BLaER1 (cell line): ENCODE measurements at regions not wholly inside any gene's neighbourhood (a gene's known extent, or its start where the extent isn't known, plus 50 kb on each side); places are given as distances from the start of the nearest gene placed in this dataset.

Experiments used
- H3K27ac ChIP-seq: shearing (Covaris generic); formaldehyde crosslinking; 2 replicates; pipeline ENCODE4 v1.8.1; 2022
- H3K27me3 ChIP-seq: shearing (Covaris generic); formaldehyde crosslinking; 2 replicates; pipeline ENCODE4 v1.8.1; 2022
- H3K36me3 ChIP-seq: shearing (Covaris generic); formaldehyde crosslinking; 2 replicates; pipeline ENCODE4 v1.8.1; 2022
- H3K4me1 ChIP-seq: shearing (Covaris generic); formaldehyde crosslinking; 2 replicates; pipeline ENCODE4 v1.8.1; 2022
- H3K4me2 ChIP-seq: shearing (Covaris generic); formaldehyde crosslinking; 2 replicates; pipeline ENCODE4 v1.8.1; 2022
- H3K4me3 ChIP-seq: shearing (Covaris generic); formaldehyde crosslinking; 2 replicates; pipeline ENCODE4 v1.8.1; 2022
- H3K9ac ChIP-seq: shearing (Covaris generic); formaldehyde crosslinking; 2 replicates; pipeline ENCODE4 v1.8.1; 2022
- H3K9me3 ChIP-seq: shearing (Covaris generic); formaldehyde crosslinking; 2 replicates; pipeline ENCODE4 v1.8.1; 2022
- H4K20me1 ChIP-seq: shearing (Covaris generic); formaldehyde crosslinking; 2 replicates; pipeline ENCODE4 v1.8.1; 2022
- Cebpa-rat ChIP-seq: shearing (Covaris generic); IDR thresholded peaks from 2 replicates; pipeline ENCODE4 v1.8.1; 2022

DNA sequence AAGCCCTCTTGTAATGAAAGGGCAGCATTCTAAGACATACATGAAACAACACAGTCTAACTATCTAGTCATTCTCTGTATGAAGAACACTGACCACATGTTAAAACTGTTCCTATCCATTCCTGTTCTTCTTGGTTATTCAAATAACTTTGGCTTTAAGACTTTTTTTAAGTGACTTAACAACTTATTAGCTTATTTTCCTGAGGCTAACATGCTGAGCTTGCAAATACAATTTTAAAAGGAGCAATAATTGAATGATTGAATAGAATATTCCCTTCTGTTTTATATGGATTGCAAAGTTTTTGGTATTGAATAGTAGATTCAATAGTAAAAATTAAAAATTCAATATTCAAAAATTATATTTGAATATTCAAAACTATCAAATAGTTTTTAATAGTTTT is 92.3 kb downstream of the HTR5A start:
- Histone ChIP-seq H3K4me2 (no peak overlapping the region), H3K4me1 (no peaks in the 10 kb centered on the region), H3K27ac (no peak overlapping the region), H3K27me3 (no peaks in the 10 kb centered on the region), H4K20me1 (no peaks in the 10 kb centered on the region), H3K9me3 (0 out of 2 replicates have a peak, but pooled peaks cover 5% of the 10 kb centered on the region), H3K36me3 (no peaks in the 10 kb centered on the region), H3K9ac (no peak overlapping the region), H3K4me3 (no peak overlapping the region)
- no peak for TF ChIP-seq Cebpa-rat

DNA sequence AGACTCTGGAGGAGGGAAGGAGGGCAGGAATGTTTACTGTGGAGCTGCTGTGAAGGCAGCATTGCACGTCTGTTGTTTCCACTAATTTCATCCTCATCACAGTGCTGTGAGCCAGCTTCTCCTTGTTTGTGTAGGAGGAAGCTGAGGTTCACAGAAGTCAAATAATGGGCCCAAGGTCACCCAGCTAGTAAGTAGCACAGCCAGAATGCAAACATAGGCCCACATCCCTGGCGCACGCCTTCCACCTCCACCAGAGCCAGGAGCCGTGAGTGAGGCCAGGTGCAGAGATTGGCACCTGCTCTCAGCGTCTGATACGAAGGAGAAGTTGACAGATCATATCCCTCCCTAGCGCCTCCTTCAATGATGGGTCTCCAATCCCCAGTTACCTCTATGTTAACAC is 93.6 kb downstream of the HTR5A start:
- H3K4me2 ChIP-seq, result no peak overlapping the region
- no peak for TF ChIP-seq Cebpa-rat
- no peak overlapping the region for H3K9ac ChIP-seq
- no peaks in the 10 kb centered on the region for H3K36me3 ChIP-seq
- H3K27me3 ChIP-seq, result no peaks in the 10 kb centered on the region
- 0 out of 2 replicates have a peak, but pooled peaks cover under 1% of the 10 kb centered on the region for H3K9me3 ChIP-seq
- H4K20me1 ChIP-seq, result no peaks in the 10 kb centered on the region
- H3K4me3 ChIP-seq, result no peak overlapping the region
- no peak overlapping the region for H3K27ac ChIP-seq
- no peaks in the 10 kb centered on the region for H3K4me1 ChIP-seq

DNA sequence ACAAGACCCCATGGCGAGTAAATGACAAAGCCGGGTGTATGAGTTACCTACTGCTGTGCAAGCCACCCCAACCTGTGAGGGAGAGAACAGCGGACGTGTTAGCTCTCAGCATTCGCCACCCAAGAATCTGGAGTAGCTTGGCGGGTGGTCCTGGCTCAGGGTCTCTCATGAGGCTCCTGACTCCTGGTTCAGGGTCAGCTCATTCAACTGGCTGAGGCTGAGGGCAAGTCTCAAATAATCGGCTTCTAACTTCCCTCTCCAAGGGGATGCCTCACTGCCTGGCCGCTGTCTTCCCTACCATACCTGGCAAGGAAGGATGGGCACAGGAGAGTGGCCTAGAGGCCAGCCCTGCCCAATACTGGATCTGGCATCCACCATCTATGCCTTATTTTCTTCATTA is 94.2 kb downstream of the HTR5A start:
- H3K4me2 ChIP-seq, result no peak overlapping the region
- no peaks in the 10 kb centered on the region for H4K20me1 ChIP-seq
- H3K4me3 ChIP-seq, result no peak overlapping the region
- no peaks in the 10 kb centered on the region for H3K9me3 ChIP-seq
- H3K4me1 ChIP-seq, result no peaks in the 10 kb centered on the region
- H3K27ac ChIP-seq, result no peak overlapping the region
- H3K27me3 ChIP-seq, result no peaks in the 10 kb centered on the region
- H3K9ac ChIP-seq, result no peak overlapping the region
- no peak for TF ChIP-seq Cebpa-rat
- no peaks in the 10 kb centered on the region for H3K36me3 ChIP-seq

DNA sequence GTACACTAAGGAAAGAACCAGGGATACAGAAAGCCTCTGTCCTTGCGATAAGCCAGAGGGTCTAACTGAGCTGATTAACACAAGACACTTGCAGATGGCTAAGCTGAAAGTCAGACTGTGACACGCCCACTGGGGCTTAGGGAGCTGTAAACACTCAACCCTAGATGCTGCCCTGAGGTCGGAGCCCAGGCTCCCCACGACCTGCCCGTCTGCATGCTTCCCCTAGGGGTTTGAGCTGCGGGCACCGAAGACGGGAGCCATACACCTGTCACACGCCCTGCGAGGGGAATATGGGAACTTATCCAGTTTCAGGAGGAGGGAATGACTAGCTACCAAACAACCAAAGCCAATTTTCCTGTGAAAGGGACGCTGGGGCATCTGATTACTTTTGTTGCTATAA is 96.0 kb downstream of the HTR5A start:
- no peak overlapping the region for H3K27ac ChIP-seq
- H4K20me1 ChIP-seq, result no peaks in the 10 kb centered on the region
- H3K27me3 ChIP-seq, result no peaks in the 10 kb centered on the region
- H3K9me3 ChIP-seq, result no peaks in the 10 kb centered on the region
- H3K4me1 ChIP-seq, result no peaks in the 10 kb centered on the region
- no peak overlapping the region for H3K4me3 ChIP-seq
- no peak overlapping the region for H3K4me2 ChIP-seq
- TF ChIP-seq Cebpa-rat, result no peak
- no peaks in the 10 kb centered on the region for H3K36me3 ChIP-seq
- H3K9ac ChIP-seq, result no peak overlapping the region

DNA sequence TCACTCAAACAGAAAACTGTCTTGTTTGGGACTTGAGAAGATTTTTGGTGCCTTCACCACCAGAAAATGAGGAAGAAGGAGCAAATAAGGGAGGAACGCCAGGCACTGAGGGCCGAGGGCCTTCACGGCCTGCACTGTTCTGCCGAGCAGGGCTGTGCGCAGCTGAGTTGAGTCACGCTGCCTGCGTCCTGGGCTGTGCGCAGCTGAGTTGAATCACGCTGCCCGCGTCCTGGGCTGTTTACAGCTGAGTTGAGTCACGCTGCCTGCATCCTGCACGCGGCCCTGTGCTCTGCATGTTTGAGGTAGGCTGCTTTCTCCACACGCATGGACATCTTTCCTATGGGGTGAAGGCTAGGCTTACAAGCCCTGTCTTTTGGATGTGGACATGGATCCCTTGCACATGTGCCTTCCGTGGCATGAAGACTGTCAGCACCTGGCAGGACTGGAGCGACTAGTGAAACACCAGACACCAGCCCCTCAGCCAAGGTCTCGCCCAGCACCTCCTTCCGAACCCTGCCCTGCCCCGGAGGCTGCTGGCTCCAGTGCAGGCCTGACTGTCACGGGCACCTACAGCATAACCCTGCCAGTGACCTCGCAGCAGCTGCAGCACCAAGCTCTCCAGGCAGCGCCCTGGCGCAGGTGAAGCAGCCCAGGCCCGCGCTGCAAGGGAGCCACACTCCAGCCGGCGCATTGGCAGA is 96.7 kb downstream of the HTR5A start:
- TF ChIP-seq Cebpa-rat, result no peak
- no peaks in the 10 kb centered on the region for H3K27me3 ChIP-seq
- no peaks in the 10 kb centered on the region for H3K36me3 ChIP-seq
- no peak overlapping the region for H3K4me3 ChIP-seq
- no peaks in the 10 kb centered on the region for H3K4me1 ChIP-seq
- H4K20me1 ChIP-seq, result no peaks in the 10 kb centered on the region
- no peak overlapping the region for H3K4me2 ChIP-seq
- H3K9me3 ChIP-seq, result no peaks in the 10 kb centered on the region
- H3K9ac ChIP-seq, result no peak overlapping the region
- H3K27ac ChIP-seq, result no peak overlapping the region

DNA sequence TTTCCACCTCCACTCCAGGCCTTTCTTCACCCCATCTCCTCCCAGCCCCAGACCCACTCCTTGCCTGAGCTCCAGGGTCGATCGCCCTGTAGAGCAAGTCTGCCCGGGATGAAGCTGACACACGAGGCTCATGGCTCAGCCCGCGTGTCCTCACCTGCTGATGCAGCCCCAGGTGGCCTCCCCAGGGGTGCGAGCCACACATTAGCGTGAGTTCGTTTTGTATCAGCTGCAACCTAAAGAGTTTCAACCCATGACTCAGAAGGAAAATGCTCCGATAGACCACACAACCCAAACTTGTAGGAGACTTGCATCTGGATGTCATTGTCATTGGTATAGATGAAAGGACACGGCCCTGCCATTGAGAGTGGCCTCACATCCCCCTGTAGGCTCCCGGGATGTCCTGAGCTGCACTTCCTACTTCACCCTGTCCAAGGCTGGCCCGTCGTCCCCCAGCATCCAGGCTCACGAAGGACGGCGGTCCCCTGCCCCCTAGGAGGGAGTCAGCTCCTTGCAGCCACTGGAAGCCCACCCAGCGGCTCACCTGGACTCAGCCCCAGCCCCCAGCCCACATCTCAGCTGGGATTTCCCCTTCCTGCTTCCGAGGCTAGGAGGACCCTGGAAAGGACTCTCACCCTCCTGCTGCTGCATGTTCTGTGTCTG is 97.7 kb downstream of the HTR5A start:
- no peak overlapping the region for H3K4me2 ChIP-seq
- no peaks in the 10 kb centered on the region for H3K9me3 ChIP-seq
- H4K20me1 ChIP-seq, result no peaks in the 10 kb centered on the region
- no peaks in the 10 kb centered on the region for H3K36me3 ChIP-seq
- H3K9ac ChIP-seq, result no peak overlapping the region
- H3K27ac ChIP-seq, result no peak overlapping the region
- H3K4me3 ChIP-seq, result no peak overlapping the region
- H3K27me3 ChIP-seq, result no peaks in the 10 kb centered on the region
- no peaks in the 10 kb centered on the region for H3K4me1 ChIP-seq
- TF ChIP-seq Cebpa-rat, result no peak

DNA sequence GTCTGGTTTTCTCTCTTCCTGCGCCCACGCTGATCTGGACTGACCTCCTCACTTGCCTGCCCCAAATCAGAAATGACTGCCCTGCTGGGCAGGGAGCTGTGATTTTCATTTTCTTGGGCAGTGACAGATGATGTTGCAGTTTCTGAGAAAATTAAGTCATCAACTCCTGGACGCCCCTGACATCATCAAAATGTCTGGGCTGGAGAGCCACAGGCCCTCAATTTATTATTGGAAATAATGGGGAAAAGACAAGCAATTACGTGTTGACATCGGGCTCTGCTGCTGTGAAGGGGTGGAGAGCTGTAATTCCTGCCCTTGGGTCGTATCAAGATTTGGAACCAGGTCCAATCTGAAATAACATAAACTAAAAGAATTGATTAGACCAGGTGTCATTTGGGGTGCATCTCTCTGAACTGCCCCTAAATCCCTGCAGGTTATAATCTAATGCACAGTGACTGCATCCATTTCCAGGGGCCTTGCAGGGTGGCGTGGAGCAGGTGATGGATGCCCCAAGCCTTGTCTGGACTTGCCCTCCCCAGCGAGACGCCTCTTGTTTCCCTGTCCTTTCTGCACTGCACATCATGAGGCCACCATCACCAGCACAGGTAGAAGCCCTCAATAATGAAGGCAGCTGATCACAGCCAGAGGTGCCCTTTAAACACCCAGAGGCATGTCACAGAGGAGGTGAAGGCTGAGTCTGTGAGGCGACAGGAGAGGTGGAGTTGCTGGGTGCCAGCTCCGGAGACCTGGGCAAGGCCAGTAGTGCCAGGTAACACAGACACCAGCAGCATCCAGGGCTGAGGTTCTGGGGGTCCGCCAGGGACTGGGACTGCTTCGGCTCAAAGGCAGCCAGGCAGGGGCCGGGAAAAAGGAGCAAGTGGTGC is 98.7 kb downstream of the HTR5A start:
- Histone ChIP-seq H3K4me3 (no peak overlapping the region), H3K9ac (no peak overlapping the region), H3K9me3 (no peaks in the 10 kb centered on the region), H3K4me2 (no peak overlapping the region), H3K4me1 (no peaks in the 10 kb centered on the region), H3K36me3 (no peaks in the 10 kb centered on the region), H3K27ac (no peak overlapping the region), H4K20me1 (no peaks in the 10 kb centered on the region), H3K27me3 (no peaks in the 10 kb centered on the region)
- TF ChIP-seq Cebpa-rat, result no peak

DNA sequence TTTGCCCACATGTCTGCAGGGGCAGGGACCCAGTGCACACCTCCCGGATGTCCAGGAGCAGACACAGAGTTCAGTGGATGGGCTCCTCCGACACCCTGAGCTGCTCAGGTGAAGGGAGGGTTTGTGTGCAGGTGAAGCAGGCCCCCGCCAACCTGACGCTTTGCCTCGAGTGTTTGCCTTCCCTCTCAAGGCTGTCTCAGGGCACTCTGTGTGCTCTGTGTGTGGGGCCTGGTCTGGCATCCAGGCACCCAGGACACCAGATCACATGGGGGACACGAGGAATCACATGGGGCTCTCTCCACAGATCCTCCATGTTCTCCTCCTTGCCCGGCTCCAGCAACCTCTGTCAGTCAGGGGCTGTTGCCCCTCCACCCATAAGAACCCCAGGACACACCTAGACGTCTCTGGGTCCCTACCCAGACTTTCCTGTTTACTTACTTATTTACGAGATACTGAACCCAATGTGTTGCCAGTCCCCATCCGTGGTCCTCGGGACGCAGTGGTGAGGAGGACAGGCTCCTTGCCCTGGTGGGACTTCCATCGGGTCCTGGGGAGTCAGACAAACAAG is 99.5 kb downstream of the HTR5A start:
- Histone ChIP-seq H3K4me2 (no peak overlapping the region), H3K4me3 (no peak overlapping the region), H3K27ac (no peak overlapping the region), H3K9me3 (no peaks in the 10 kb centered on the region), H3K4me1 (no peaks in the 10 kb centered on the region), H3K36me3 (no peaks in the 10 kb centered on the region), H3K9ac (no peak overlapping the region), H4K20me1 (no peaks in the 10 kb centered on the region), H3K27me3 (no peaks in the 10 kb centered on the region)
- no peak for TF ChIP-seq Cebpa-rat

DNA sequence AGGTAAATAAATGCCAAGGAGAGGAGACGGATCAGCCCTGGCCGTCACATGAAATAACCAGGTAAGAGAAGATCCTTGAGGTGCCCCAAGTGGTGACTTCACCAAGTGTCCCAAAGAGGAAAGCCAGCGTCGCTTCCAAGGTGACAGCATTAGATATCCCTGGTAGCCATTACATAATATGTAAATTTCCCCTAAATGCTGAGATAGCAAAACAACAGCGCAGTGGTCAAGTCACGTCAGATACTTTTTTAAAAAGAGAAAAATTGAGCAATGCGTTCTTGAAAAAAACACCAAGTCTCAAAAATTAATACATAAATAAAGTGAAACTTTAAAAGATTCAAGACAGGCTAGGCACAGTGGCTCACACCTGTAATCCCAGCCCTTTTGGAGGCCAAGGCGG is 100.2 kb downstream of the HTR5A start:
- H3K9me3 ChIP-seq, result no peaks in the 10 kb centered on the region
- H3K4me1 ChIP-seq, result no peaks in the 10 kb centered on the region
- no peaks in the 10 kb centered on the region for H4K20me1 ChIP-seq
- no peak overlapping the region for H3K27ac ChIP-seq
- H3K36me3 ChIP-seq, result no peaks in the 10 kb centered on the region
- H3K9ac ChIP-seq, result no peak overlapping the region
- H3K4me2 ChIP-seq, result no peak overlapping the region
- H3K4me3 ChIP-seq, result no peak overlapping the region
- H3K27me3 ChIP-seq, result no peaks in the 10 kb centered on the region
- no peak for TF ChIP-seq Cebpa-rat
